Activated T-helper 17 cell treated with anti-CD3 and anti-CD28 coated beads, Interleukin-2, amount 50 U/mL, for 72 hours (primary cell): ENCODE measurements at regions not wholly inside any gene's neighbourhood (a gene's known extent, or its start where the extent isn't known, plus 50 kb on each side); places are given as distances from the start of the nearest gene placed in this dataset.
"Not testable (repeated sequence)": the region's sequence is repeated elsewhere in the genome, so short reads cannot be mapped to it uniquely, and the experiment has no call there.

Experiments
- ATAC-seq: fragments of 150-1000 bp; cut with Tn5 transposase; replicated peaks from 2 replicates; pipeline ENCODE4 v1.10.0; 2021; ENCODE audit warnings: mild to moderate bottlenecking, moderate library complexity
- H3K27ac Mint-ChIP-seq: one replicate; pipeline ENCODE4 v1.8.0; 2022; ENCODE audit warnings: mixed read lengths
- H3K27me3 Mint-ChIP-seq: one replicate; pipeline ENCODE4 v1.8.0; 2022; ENCODE audit warnings: mixed read lengths
- H3K36me3 Mint-ChIP-seq: one replicate; pipeline ENCODE4 v1.8.0; 2022; ENCODE audit warnings: low read depth, mild to moderate bottlenecking, mixed read lengths
- H3K4me1 Mint-ChIP-seq: one replicate; pipeline ENCODE4 v1.8.0; 2022; ENCODE audit warnings: mixed read lengths
- H3K4me3 Mint-ChIP-seq: one replicate; pipeline ENCODE4 v1.8.0; 2022; ENCODE audit warnings: mild to moderate bottlenecking, mixed read lengths
- H3K9me3 Mint-ChIP-seq: one replicate; pipeline ENCODE4 v1.8.0; 2022; ENCODE audit warnings: mixed read lengths

DNA sequence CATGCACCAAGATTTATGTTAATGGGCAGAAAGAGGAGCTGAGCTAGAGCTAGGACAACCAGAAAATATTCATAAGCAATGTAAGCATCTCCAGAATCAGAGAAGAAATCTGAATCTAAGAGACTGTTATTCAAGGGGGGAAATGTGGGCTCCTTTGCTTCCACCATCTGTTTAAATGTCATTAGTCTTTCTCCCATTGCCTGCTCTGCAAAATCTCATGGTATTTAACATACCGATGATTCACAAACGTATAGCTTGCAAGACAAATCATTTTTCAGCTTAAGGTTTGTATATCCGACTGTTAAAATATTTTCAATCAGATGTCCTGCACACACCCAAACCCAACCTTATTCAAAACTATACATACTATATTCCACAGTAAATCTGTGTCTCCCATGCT is 133.4 kb upstream of the TACR3 start:
- no peaks in the 10 kb centered on the region for H3K36me3 Mint-ChIP-seq
- H3K27me3 Mint-ChIP-seq: no peaks in the 10 kb centered on the region
- peaks cover 13% of the 10 kb centered on the region for H3K9me3 Mint-ChIP-seq
- no peak overlapping the region for H3K4me3 Mint-ChIP-seq
- ATAC-seq: no peak
- H3K4me1 Mint-ChIP-seq: no peaks in the 10 kb centered on the region
- H3K27ac Mint-ChIP-seq: no peak overlapping the region

DNA sequence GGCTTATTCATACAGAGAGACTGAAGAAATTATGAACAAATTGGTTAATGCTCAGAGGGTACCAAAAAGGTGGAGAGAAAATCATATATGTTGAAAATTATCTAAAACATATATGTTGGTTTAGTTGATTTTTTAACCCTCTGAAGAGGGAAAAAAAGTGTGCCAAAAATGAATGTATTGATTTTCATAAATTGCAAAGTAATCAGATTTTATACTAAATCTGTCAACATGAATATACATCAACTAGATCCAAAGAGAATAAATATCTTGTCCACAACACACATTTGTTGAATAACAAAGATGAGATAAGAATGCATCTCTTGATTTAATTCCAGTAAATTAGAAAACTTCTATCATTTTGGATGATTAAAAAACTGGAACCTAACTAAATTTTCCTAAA is 125.3 kb upstream of the TACR3 start:
- Mint-ChIP-seq H3K36me3 (no peaks in the 10 kb centered on the region), H3K4me1 (no peaks in the 10 kb centered on the region), H3K4me3 (no peak overlapping the region), H3K27ac (no peak overlapping the region), H3K9me3 (peaks cover 17% of the 10 kb centered on the region), H3K27me3 (no peaks in the 10 kb centered on the region)
- no peak for ATAC-seq

DNA sequence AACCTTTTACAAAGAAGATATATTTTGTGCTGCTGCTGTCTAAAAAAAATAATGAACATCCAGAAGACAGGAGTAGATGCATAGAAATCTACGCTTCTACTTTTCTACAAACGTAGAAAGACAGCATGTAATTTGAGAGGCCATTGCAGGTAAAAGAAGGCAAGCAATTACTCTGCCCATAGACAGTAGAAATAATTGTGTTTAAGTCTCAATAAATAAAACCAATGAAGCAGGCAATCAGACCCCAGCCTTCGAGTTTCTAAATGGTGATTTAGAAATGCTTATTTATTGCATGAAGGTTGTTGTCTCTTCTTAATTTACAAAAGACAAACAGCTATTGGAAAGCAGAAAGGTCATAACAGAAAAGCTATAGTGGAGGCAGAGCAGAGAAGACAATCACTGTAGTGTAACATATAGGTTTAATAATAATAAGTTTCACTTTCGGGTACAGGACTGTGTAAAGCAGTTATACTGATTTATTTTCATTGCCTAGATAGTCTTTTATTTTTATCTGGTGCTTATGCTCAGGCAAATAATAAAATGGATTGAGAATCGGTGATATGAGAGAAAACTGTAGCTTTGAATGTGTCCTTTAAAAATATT is 123.0 kb upstream of the TACR3 start:
- no peaks in the 10 kb centered on the region for H3K4me1 Mint-ChIP-seq
- ATAC-seq: no peak
- H3K27me3 Mint-ChIP-seq: no peaks in the 10 kb centered on the region
- H3K36me3 Mint-ChIP-seq: no peaks in the 10 kb centered on the region
- peaks cover 4% of the 10 kb centered on the region for H3K9me3 Mint-ChIP-seq
- H3K4me3 Mint-ChIP-seq: no peak overlapping the region
- no peak overlapping the region for H3K27ac Mint-ChIP-seq

DNA sequence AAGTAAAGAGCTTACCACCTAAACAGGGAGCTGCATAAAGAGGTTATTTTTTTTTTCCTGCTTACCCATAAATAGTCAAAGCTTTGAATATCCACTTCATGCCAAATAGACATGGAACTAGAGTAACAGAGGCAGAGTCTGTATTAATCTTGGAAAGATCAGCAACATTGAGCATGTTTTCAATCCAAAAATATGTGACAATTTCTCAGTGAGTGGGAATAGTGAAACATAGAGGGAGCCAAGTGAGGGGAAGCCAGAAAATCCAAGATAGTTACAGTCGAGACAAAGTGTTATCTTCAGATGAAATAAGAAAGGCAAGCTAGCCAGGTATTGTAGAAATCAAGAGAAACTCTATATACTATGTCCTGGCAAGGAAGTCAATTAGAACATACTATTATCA is 122.3 kb upstream of the TACR3 start:
- Mint-ChIP-seq H3K4me3 (no peak overlapping the region), H3K36me3 (no peaks in the 10 kb centered on the region), H3K9me3 (peaks cover 4% of the 10 kb centered on the region), H3K27me3 (no peaks in the 10 kb centered on the region), H3K4me1 (no peaks in the 10 kb centered on the region), H3K27ac (no peak overlapping the region)
- ATAC-seq: no peak

DNA sequence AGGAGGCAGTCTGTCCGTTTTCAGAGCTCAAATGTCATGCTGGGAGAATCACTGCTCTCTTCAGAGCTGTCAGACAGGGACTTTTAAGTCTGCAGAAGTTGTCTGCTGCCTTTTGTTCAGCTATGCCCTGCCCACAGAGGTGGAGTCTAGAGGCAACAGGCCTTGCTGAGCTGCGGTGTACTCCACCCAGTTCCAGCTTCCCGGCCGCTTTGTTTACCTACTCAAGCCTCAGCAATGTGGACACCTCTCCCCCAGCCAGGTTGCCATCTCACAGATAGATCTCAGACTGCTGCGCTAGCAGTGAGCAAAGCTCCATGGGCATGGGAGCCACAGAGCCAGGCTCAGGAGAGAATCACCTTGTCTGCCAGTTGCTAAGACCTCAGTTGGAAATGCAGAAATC is 90.5 kb upstream of the TACR3 start:
- H3K27ac Mint-ChIP-seq, ATAC-seq, H3K27me3 Mint-ChIP-seq, H3K4me3 Mint-ChIP-seq, H3K4me1 Mint-ChIP-seq, H3K36me3 Mint-ChIP-seq: not testable (repeated sequence)
- H3K9me3 Mint-ChIP-seq: peaks cover 11% of the 10 kb centered on the region

DNA sequence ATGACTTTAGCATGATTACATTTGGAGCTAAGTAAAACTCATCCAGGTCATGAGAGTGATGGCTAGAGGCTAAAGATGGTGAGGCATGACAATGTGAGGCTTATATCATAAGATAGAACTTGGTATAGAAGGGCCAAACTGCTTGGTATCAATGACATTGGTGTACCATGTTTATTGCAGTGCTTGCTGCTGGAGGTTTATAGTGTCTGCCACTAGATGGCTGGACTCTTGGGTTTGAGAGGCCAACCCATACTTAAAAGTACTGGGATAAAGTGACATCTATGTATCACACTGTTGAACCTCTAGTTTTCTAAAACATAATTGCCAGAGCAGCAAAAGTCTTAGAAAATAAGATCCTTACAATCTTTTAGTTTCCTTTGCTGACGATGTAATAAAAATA is 83.0 kb upstream of the TACR3 start:
- no peaks in the 10 kb centered on the region for H3K36me3 Mint-ChIP-seq
- no peaks in the 10 kb centered on the region for H3K27me3 Mint-ChIP-seq
- H3K4me3 Mint-ChIP-seq: no peak overlapping the region
- H3K4me1 Mint-ChIP-seq: no peaks in the 10 kb centered on the region
- no peak overlapping the region for H3K27ac Mint-ChIP-seq
- peaks cover 4% of the 10 kb centered on the region for H3K9me3 Mint-ChIP-seq
- ATAC-seq: no peak

DNA sequence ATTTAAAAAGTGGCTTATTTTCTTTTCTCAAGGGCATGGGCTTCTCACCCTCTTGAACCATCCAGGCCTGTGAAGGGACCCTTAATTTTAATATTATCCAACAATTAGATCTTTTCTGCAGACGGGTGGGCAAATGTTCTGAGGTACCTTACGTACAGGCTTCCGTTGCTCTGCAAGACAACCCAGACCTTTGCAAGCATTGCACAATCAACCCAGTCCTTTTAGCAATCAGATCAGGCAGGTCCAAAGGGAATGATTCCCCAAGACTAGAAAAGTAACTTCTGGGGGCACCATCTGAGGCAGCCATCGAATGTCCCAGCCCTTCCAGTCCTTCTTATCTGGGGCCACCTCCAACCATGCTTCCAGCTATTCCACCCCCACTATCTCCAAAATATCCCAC is 67.3 kb upstream of the TACR3 start:
- H3K36me3 Mint-ChIP-seq: no peaks in the 10 kb centered on the region
- ATAC-seq: no peak
- no peaks in the 10 kb centered on the region for H3K4me1 Mint-ChIP-seq
- H3K4me3 Mint-ChIP-seq: no peak overlapping the region
- no peaks in the 10 kb centered on the region for H3K27me3 Mint-ChIP-seq
- H3K9me3 Mint-ChIP-seq: no peaks in the 10 kb centered on the region
- no peak overlapping the region for H3K27ac Mint-ChIP-seq

DNA sequence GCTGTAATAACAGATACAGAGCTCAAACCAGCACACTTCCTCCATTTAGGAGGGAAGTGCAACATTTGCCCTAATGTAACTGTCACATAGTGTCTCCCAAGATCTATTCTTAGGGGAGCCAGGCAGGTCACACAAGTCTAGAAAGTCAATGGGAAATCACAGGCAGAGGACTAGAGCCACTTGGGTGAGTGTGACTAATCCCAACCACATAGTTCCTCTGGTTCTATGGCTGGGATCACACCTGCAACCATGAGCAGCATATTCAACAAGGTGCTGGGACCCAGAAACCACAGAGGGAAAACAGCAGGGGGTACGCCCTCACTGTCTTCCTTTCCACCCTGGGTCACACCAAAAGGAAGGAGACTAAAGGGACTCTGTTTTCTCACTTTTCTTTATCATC is 66.8 kb upstream of the TACR3 start:
- Mint-ChIP-seq H3K27ac (no peak overlapping the region), H3K4me1 (no peaks in the 10 kb centered on the region), H3K36me3 (no peaks in the 10 kb centered on the region), H3K9me3 (no peaks in the 10 kb centered on the region), H3K27me3 (no peaks in the 10 kb centered on the region), H3K4me3 (no peak overlapping the region)
- no peak for ATAC-seq

DNA sequence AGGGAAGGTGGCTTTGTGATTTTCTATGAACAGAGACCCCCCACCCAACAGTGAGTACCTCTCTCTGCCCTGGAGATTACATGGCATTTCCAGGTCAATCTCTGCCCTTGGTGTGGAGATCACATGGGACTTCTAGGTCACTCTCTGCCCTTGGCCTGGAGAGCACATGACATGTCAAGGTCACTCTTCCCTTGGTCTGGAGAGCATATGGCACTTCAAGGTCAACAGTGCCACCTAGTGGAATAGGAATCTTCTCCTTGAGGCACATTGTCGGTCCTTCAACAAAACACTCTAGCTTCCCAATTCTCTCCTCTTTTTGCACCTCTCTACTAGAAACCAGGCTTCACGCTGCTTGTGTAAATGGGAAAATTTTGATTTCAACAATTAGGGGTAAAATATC is 66.2 kb upstream of the TACR3 start:
- Mint-ChIP-seq H3K27ac (no peak overlapping the region), H3K36me3 (no peaks in the 10 kb centered on the region), H3K4me1 (no peaks in the 10 kb centered on the region), H3K4me3 (no peak overlapping the region), H3K9me3 (no peaks in the 10 kb centered on the region), H3K27me3 (no peaks in the 10 kb centered on the region)
- ATAC-seq: no peak

DNA sequence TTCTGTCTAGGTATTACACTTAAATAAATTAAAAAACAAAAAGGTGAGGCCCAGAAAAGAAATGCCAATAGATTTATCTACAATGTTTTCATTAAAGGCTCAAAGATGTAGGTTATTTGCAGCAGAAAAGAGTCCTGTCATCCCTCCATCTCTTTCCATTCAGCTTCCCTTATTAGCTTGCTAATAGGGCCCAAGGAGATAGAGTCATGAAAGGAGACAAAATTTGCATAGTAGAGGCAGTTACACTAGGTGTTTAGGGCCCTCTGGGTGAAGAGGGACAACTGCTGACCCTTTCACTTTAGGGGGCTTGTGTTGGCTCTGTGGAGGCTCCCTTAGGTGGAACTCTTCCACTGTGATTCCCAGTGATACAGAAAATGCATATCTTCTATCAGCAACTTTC is 58.4 kb upstream of the TACR3 start:
- Mint-ChIP-seq H3K36me3 (no peaks in the 10 kb centered on the region), H3K9me3 (no peaks in the 10 kb centered on the region), H3K27me3 (no peaks in the 10 kb centered on the region), H3K27ac (no peak overlapping the region), H3K4me3 (no peak overlapping the region), H3K4me1 (no peaks in the 10 kb centered on the region)
- no peak for ATAC-seq

DNA sequence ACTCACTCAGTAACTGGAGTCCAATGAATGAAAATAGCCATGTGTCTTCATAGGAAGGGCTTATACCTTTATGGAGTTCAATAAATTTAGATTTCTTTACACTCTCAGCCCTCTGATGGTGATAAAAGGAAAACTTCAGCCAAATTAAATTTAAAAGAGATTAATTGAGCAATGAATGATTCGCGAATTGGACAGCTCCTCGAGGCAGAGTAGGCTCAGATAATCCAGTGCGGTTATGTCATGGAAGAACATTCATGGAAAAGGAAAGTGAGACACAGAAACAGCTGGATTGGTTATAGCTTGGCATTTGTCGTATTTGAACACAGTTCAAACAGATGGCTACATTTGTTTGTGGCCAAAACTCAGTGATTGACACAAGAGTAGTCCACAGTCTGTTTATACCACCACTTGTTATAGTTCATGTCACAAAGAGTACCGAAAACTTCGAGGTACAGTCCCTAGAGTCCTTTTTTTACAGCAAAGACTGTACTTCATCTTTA is 54.6 kb upstream of the TACR3 start:
- Mint-ChIP-seq H3K4me3 (no peak overlapping the region), H3K27ac (no peak overlapping the region), H3K9me3 (no peaks in the 10 kb centered on the region), H3K36me3 (no peaks in the 10 kb centered on the region), H3K27me3 (no peaks in the 10 kb centered on the region), H3K4me1 (no peaks in the 10 kb centered on the region)
- ATAC-seq: no peak

DNA sequence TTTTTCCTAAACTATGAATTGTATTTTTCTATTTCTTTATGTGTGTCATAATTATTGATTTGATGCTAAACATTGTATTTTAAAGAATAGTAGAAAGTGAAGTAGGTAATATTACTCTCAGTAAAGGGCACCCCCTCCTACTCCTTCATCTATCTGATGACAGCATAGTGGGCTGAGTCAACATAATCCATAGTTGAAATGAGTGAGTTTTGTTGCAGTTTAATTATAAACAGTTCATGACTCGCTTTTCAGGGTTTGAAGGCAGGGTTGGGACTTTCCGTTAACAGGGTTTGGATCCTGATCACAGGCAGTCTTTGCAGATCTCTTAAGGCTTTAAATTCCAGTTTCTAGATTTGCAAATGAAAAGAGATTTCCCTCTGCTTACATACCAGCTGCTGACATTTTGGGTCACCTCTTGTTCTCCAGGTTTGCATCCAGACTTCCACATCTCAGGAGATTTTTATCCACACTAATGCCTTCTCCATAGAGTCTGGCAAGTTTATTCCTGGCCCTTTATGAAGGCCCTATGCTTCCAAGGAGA is 54.0 kb upstream of the TACR3 start:
- ATAC-seq: no peak
- H3K4me3 Mint-ChIP-seq: no peak overlapping the region

More for the DNA sequence above, 54.0 kb upstream of the TACR3 start:
- no peaks in the 10 kb centered on the region for H3K4me1 Mint-ChIP-seq
- no peaks in the 10 kb centered on the region for H3K9me3 Mint-ChIP-seq
- H3K27ac Mint-ChIP-seq: no peak overlapping the region
- no peaks in the 10 kb centered on the region for H3K27me3 Mint-ChIP-seq
- H3K36me3 Mint-ChIP-seq: no peaks in the 10 kb centered on the region
